GM23248 (cell line): ENCODE measurements at regions not wholly inside any gene's neighbourhood (a gene's known extent, or its start where the extent isn't known, plus 50 kb on each side); places are given as distances from the start of the nearest gene placed in this dataset.

ENCODE experiments used
- DNase-seq: peaks from one replicate; pipeline ENCODE4 v3.0.0-alpha.2; 2015
- H2AFZ ChIP-seq: fragments of 200-600 bp; sonication (generic); 2 replicates; pipeline ENCODE4 v1.6.1; 2016; ENCODE audit warnings: antibody characterized with exemption
- H3F3A ChIP-seq: fragments of 200-600 bp; sonication (generic); 2 replicates; pipeline ENCODE4 v1.6.1; 2016; ENCODE audit warnings: mild to moderate bottlenecking, antibody characterized with exemption, mixed run types; ENCODE audit not compliant: insufficient read depth
- H3K27ac ChIP-seq: fragments of 200-600 bp; sonication (generic); 2 replicates; pipeline ENCODE4 v1.5.1; 2016; ENCODE audit warnings: mild to moderate bottlenecking
- H3K27me3 ChIP-seq: fragments of 200-600 bp; sonication (generic); replicated peaks from 2 replicates; pipeline ENCODE4 v1.6.1; 2016; ENCODE audit warnings: mild to moderate bottlenecking; ENCODE audit not compliant: insufficient read depth
- H3K36me3 ChIP-seq: fragments of 200-600 bp; sonication (generic); 2 replicates; pipeline ENCODE4 v1.6.1; 2016; ENCODE audit warnings: low read depth, mild to moderate bottlenecking
- H3K4me1 ChIP-seq: fragments of 200-600 bp; sonication (generic); 2 replicates; pipeline ENCODE4 v1.6.1; 2016; ENCODE audit warnings: mild to moderate bottlenecking; ENCODE audit not compliant: insufficient read depth
- H3K4me2 ChIP-seq: fragments of 200-600 bp; sonication (generic); one replicate; pipeline ENCODE4 v1.6.1; 2016; ENCODE audit warnings: mild to moderate bottlenecking; ENCODE audit not compliant: unreplicated experiment
- H3K4me3 ChIP-seq: fragments of 200-600 bp; sonication (generic); 2 replicates; pipeline ENCODE4 v1.5.1; 2016; ENCODE audit warnings: mild to moderate bottlenecking
- H3K79me2 ChIP-seq: fragments of 200-600 bp; sonication (generic); 2 replicates; pipeline ENCODE4 v1.6.1; 2016; ENCODE audit warnings: mild to moderate bottlenecking; ENCODE audit not compliant: insufficient read depth
- H3K9ac ChIP-seq: fragments of 200-600 bp; sonication (generic); 2 replicates; pipeline ENCODE4 v1.6.1; 2016; ENCODE audit warnings: mild to moderate bottlenecking
- H3K9me2 ChIP-seq: fragments of 200-600 bp; sonication (generic); 2 replicates; pipeline ENCODE4 v1.6.1; 2016; ENCODE audit warnings: mixed run types, mild to moderate bottlenecking, moderate library complexity; ENCODE audit not compliant: insufficient read depth
- H3K9me3 ChIP-seq: fragments of 200-600 bp; sonication (generic); one replicate; pipeline ENCODE4 v1.6.1; 2017; ENCODE audit warnings: low read depth
- H4K20me1 ChIP-seq: fragments of 200-600 bp; sonication (generic); 2 replicates; pipeline ENCODE4 v1.6.0; 2016; ENCODE audit not compliant: insufficient read depth
- EZH2 ChIP-seq: fragments of 200-600 bp; sonication (generic); IDR thresholded peaks from 2 replicates; pipeline ENCODE4 v1.6.1; 2018; ENCODE audit warnings: antibody characterized with exemption, mild to moderate bottlenecking; ENCODE audit not compliant: insufficient read depth, poor library complexity, severe bottlenecking
- EZH2phosphoT487 ChIP-seq: fragments of 200-600 bp; sonication (generic); IDR thresholded peaks from 2 replicates; pipeline ENCODE4 v1.6.1; 2018; ENCODE audit warnings: antibody characterized with exemption, moderate library complexity, mild to moderate bottlenecking, low read depth; ENCODE audit not compliant: insufficient read depth
- WGBS, 2 experiments: methylation state at CpG; one replicate each; pipeline ENCODE4 v1.1.6; 2015 to 2017; ENCODE audit warnings: low lambda C conversion rate in 2 of 2, low coverage in 1 of 2; ENCODE audit errors: missing lambda C conversion rate in 2 of 2; 5-methylcytosine and 5-hydroxymethylcytosine counted together
- in situ Hi-C: fragments of 300-500 bp; cut with MboI; formaldehyde crosslinking; loops from 2 replicates; pipeline ENCODE4 v1.15.0; 2020

DNA sequence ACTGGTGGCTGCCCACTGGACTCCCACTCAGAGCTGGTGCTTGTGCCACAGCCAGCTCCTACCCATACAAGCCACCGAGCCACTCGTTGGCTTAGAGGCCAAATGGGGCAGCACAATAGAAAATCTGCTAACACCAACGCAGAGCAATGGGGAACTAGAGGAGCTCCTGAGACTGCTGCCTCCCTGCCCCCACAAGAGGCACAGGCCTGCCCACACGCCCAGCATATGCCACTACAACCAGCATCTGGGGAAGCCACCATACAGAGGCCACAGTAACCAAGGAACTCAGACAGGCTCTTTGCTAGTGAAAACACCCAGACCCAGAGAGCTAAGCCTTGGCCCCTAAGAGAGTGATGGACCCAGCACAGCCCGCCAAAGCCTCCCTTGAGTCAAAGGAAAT, 231.2 kb upstream of the RAB6C start:
- Histone ChIP-seq H3K79me2 (no peaks in the 10 kb centered on the region), H3K9ac (no peak overlapping the region), H4K20me1 (no peaks in the 10 kb centered on the region), H3K4me2 (no peak overlapping the region), H3K27me3 (no peaks in the 10 kb centered on the region), H3K27ac (no peak overlapping the region), H3K9me2 (no peaks in the 10 kb centered on the region), H2AFZ (no peak overlapping the region), H3F3A (no peaks in the 10 kb centered on the region), H3K4me1 (no peaks in the 10 kb centered on the region), H3K36me3 (no peaks in the 10 kb centered on the region), H3K9me3 (no peaks in the 10 kb centered on the region), H3K4me3 (no peak overlapping the region)
- in situ Hi-C loops, result no loop called here
- WGBS, 2 experiments, result 46 to 47% methylated on average over 5 of the region's 5 CpGs
- DNase-seq, result no peak
- TF ChIP-seq EZH2phosphoT487 (no peak), EZH2 (no peak)

- no peak for DNase-seq
- Histone ChIP-seq H3K36me3 (no peaks in the 10 kb centered on the region), H3K27me3 (no peaks in the 10 kb centered on the region), H3K4me2 (no peak overlapping the region), H3K9me3 (no peaks in the 10 kb centered on the region), H3F3A (no peaks in the 10 kb centered on the region), H4K20me1 (no peaks in the 10 kb centered on the region), H3K4me1 (no peaks in the 10 kb centered on the region), H3K9me2 (no peaks in the 10 kb centered on the region), H3K4me3 (no peak overlapping the region), H3K9ac (no peak overlapping the region), H3K27ac (no peak overlapping the region), H3K79me2 (no peaks in the 10 kb centered on the region), H2AFZ (no peak overlapping the region)
- WGBS, 2 experiments, result 46 to 49% methylated on average over 6 of the region's 6 CpGs
- TF ChIP-seq EZH2 (no peak), EZH2phosphoT487 (no peak)
- in situ Hi-C loops, result no loop called here
Measured at GRCh38 chr2:129748653-129749052, 230.8 kb upstream of the RAB6C start.

DNA sequence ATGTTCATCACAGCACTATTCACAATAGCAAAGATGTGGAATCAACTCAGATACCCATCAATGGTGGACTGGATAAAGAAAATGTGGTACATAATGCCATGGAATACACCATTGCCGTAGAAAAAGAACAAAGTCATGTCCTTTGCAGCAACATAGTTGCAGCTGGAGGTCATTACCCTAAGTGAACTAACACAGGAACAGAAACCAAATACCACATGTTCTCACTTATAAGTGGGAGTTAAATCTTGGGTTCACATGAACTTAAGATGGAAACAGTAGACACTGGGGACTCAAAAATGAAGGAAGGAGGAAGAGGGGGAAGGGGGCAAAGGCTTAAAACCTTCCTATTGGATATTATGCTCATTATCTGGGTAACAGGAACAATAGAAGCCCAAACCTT, 228.1 kb upstream of the RAB6C start:
- in situ Hi-C loops, result no loop called here

DNA sequence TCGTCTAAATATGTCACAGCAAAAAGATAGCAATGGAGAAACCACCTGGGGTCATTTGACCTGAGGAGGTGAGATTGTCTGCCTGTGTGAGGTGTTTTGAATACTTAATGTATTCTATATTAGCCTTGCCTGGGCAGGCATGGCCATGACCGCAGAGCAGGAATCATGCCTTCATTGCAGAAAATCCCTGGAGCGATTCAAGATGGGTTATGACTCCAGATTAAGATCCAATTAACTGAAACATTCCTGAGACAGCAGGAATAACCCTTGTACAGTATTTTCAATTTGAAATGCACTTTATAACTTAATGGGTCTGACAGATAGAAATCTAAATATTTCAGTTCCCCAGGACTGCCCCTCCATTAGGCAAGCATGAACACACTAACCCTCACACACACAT, 227.3 kb upstream of the RAB6C start:
- Histone ChIP-seq H3K9me3 (no peaks in the 10 kb centered on the region), H3F3A (no peaks in the 10 kb centered on the region), H4K20me1 (no peaks in the 10 kb centered on the region), H3K27me3 (no peaks in the 10 kb centered on the region), H3K4me1 (no peaks in the 10 kb centered on the region), H3K4me3 (no peak overlapping the region), H3K9ac (no peak overlapping the region), H3K4me2 (no peak overlapping the region), H3K9me2 (no peaks in the 10 kb centered on the region), H3K36me3 (no peaks in the 10 kb centered on the region), H2AFZ (no peak overlapping the region), H3K27ac (no peak overlapping the region), H3K79me2 (no peaks in the 10 kb centered on the region)
- in situ Hi-C loops, result no loop called here
- no peak for DNase-seq
- TF ChIP-seq EZH2 (no peak), EZH2phosphoT487 (no peak)
- WGBS, 2 experiments, result 62 to 69% methylated on average over 3 of the region's 3 CpGs

More for the DNA sequence above, 228.1 kb upstream of the RAB6C start:
- no peak overlapping the region for H3K27ac ChIP-seq
- no peaks in the 10 kb centered on the region for H3K4me1 ChIP-seq
- no peaks in the 10 kb centered on the region for H3K79me2 ChIP-seq
- WGBS, 2 experiments, result 0% methylated on average over 1 of the region's 1 CpG
- H3K9ac ChIP-seq, result no peak overlapping the region
- H3K27me3 ChIP-seq, result no peaks in the 10 kb centered on the region
- no peaks in the 10 kb centered on the region for H3K9me2 ChIP-seq
- H4K20me1 ChIP-seq, result no peaks in the 10 kb centered on the region
- no peaks in the 10 kb centered on the region for H3F3A ChIP-seq
- no peak overlapping the region for H3K4me2 ChIP-seq
- H3K9me3 ChIP-seq, result no peaks in the 10 kb centered on the region
- no peak for DNase-seq
- no peaks in the 10 kb centered on the region for H3K36me3 ChIP-seq
- no peak overlapping the region for H3K4me3 ChIP-seq
- H2AFZ ChIP-seq, result no peak overlapping the region
- TF ChIP-seq EZH2phosphoT487 (no peak), EZH2 (no peak)

GRCh38 chr2:129752686-129753085, 226.8 kb upstream of the RAB6C start:
- H4K20me1 ChIP-seq, result no peaks in the 10 kb centered on the region
- no peak overlapping the region for H3K4me2 ChIP-seq
- H3K27me3 ChIP-seq, result no peaks in the 10 kb centered on the region
- WGBS, 2 experiments, result 80 to 83% methylated on average over 10 of the region's 10 CpGs
- H3K9ac ChIP-seq, result no peak overlapping the region
- no peaks in the 10 kb centered on the region for H3F3A ChIP-seq
- no peaks in the 10 kb centered on the region for H3K9me3 ChIP-seq
- H3K79me2 ChIP-seq, result no peaks in the 10 kb centered on the region
- H3K36me3 ChIP-seq, result no peaks in the 10 kb centered on the region
- no peak overlapping the region for H2AFZ ChIP-seq
- no peak overlapping the region for H3K27ac ChIP-seq
- in situ Hi-C loops, result no loop called here
- H3K9me2 ChIP-seq, result no peaks in the 10 kb centered on the region
- H3K4me3 ChIP-seq, result no peak overlapping the region
- DNase-seq, result no peak
- no peaks in the 10 kb centered on the region for H3K4me1 ChIP-seq
- TF ChIP-seq EZH2phosphoT487 (no peak), EZH2 (no peak)
